GM19043 (cell line): ENCODE measurements at regions not wholly inside any gene's neighbourhood (a gene's known extent, or its start where the extent isn't known, plus 50 kb on each side); places are given as distances from the start of the nearest gene placed in this dataset.
"Not testable (repeated sequence)": the region's sequence is repeated elsewhere in the genome, so short reads cannot be mapped to it uniquely, and the experiment has no call there.

ENCODE experiments used
- ATAC-seq: cut with Tn5 transposase; IDR thresholded peaks from one replicate; pipeline ENCODE4 v1.9.1; 2021; ENCODE audit warnings: low read depth; ENCODE audit not compliant: unreplicated experiment

GRCh38 chr12:91897025-91897515 is 248.6 kb downstream of the BTG1 start:
- ATAC-seq = no peak

GRCh38 chr12:91896286-91897024 is 249.2 kb downstream of the BTG1 start:
- no peak for ATAC-seq

- ATAC-seq = no peak
Measured at GRCh38 chr12:91894911-91895310, 250.7 kb downstream of the BTG1 start.

GRCh38 chr12:91893476-91893875 is 252.2 kb downstream of the BTG1 start:
- ATAC-seq = no peak

- no peak for ATAC-seq
Measured at GRCh38 chr12:91892081-91892855, 253.4 kb downstream of the BTG1 start.

- ATAC-seq = no peak
Measured at GRCh38 chr12:91890742-91891141, 254.9 kb downstream of the BTG1 start.

- ATAC-seq = no peak
Measured at GRCh38 chr12:91889910-91890309, 255.7 kb downstream of the BTG1 start.

- no peak for ATAC-seq
Measured at GRCh38 chr12:91889059-91889458, 256.6 kb downstream of the BTG1 start.

- no peak for ATAC-seq
Measured at GRCh38 chr12:91887957-91888356, 257.7 kb downstream of the BTG1 start.

- no peak for ATAC-seq
Measured at GRCh38 chr12:91885851-91886731, 259.6 kb downstream of the BTG1 start.

GRCh38 chr12:91884230-91884629 is 261.4 kb downstream of the BTG1 start:
- no peak for ATAC-seq

- no peak for ATAC-seq
Measured at GRCh38 chr12:91883811-91884210, 261.8 kb downstream of the BTG1 start.

GRCh38 chr12:91882910-91883309 is 262.7 kb downstream of the BTG1 start:
- ATAC-seq = no peak

- ATAC-seq = no peak
Measured at GRCh38 chr12:91880528-91880927, 265.1 kb downstream of the BTG1 start.

- no peak for ATAC-seq
Measured at GRCh38 chr12:91877456-91878235, 268.0 kb downstream of the BTG1 start.

- ATAC-seq = peak; percentile 96
Measured at GRCh38 chr12:91877022-91877421, 268.6 kb downstream of the BTG1 start.

- not testable (repeated sequence) for ATAC-seq
Measured at GRCh38 chr12:91875671-91876070, 270.0 kb downstream of the BTG1 start.

GRCh38 chr12:91874086-91874865 is 271.4 kb downstream of the BTG1 start:
- ATAC-seq = no peak

- no peak for ATAC-seq
Measured at GRCh38 chr12:91871751-91872150, 273.9 kb downstream of the BTG1 start.
